HG02981 (cell line): ENCODE measurements at regions not wholly inside any gene's neighbourhood (a gene's known extent, or its start where the extent isn't known, plus 50 kb on each side); places are given as distances from the start of the nearest gene placed in this dataset.
"Not testable (repeated sequence)": the region's sequence is repeated elsewhere in the genome, so short reads cannot be mapped to it uniquely, and the experiment has no call there.

Source experiments
- ATAC-seq: cut with Tn5 transposase; IDR thresholded peaks from one replicate; pipeline ENCODE4 v1.9.1; 2021; ENCODE audit warnings: mild to moderate bottlenecking, moderate library complexity; ENCODE audit not compliant: unreplicated experiment

DNA sequence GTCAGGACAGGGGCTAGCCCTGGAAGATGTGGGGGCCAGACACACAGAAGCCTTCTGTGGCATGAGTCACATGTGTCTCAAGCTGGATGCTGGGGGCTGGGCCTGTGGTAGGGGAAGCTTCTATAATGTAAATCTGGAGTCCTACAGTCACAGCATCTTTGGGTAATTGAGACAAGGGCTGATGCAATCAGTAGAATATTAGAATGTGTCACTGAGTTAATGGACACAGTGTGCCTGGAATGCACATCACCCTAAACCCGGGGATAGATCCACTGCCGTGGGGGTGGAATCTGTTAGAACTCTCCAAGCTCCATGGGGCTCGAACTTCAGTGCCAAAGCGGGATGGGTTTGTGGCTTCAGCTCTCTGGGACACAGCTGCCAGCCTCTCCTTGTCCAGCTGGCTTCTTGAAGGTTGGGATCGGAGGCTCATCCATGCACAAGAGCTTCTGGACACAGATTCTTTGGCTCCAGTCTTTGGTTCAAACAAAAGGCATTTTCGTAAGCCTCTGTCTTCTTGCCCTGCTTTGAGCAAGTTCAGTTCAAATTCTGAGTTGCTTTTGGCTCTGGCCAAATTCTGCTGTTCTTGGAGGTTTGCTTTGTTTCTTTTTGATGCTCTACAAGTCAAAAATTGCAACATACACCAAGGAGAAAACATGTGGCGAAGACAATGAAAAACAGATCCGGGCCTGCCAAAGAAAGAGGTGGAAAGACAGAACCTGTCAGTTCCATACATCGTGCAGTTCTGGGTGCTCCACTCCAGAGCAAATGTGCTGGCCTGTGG lies 194.8 kb upstream of the ZNF32 start:
- ATAC-seq, result no peak

DNA sequence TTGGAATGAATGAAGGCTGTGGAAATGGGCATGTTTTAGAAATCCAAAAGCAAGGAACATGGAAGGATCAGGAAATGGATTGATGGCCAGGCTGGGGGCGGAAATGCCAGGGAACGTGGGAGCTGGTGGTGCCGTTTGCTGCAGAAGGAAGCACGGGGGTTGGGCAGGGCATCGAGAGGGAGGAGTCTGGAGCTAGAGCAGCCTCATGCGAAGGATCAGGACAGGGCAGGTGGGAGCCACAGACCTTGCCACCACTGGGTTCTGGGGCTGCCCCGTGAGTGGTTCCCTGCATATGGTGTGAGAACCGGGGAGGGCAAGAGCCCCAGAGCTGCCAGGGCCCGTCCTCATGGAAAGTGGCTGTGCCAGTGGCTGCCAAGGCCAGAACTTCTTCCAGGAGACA lies 193.8 kb upstream of the ZNF32 start:
- ATAC-seq, result no peak

DNA sequence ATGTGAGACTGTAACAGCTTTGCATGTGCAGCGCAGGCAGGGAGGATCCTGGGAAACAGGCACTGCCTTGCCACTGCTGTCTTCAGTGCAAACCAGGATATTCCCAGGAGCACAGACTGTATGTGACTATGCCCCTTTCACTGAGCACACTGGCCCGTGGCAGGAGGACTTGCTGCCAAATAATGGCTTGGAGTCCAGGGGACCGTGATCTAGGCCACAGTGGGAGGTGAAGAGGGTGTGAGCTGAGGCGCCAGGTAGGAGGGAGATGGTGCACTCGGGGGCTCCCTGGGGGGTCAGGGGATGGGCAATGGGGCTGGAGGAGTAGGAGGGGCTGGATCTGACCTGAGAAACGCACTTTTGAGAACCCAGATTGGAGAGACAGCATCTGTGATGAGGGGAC lies 193.4 kb upstream of the ZNF32 start:
- no peak for ATAC-seq

DNA sequence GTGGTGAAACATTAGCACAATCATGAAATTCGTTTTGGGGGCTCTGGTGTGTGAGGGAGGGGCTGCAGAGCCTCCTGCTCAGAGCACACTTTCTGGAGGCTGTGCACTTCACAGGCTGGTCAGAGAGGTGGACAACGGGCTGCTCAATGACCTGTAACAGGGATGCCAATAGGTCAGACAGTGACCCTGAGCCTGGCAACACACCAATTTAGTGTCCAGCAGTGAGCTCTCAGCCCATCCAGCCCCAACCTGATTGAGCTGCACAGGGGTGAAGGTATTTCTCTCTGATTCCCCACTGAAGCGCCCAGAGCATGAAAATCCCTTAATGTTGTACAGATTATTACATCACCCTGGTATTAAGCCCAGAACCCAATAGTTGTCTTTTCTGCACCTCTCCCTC lies 191.3 kb upstream of the ZNF32 start:
- no peak for ATAC-seq

DNA sequence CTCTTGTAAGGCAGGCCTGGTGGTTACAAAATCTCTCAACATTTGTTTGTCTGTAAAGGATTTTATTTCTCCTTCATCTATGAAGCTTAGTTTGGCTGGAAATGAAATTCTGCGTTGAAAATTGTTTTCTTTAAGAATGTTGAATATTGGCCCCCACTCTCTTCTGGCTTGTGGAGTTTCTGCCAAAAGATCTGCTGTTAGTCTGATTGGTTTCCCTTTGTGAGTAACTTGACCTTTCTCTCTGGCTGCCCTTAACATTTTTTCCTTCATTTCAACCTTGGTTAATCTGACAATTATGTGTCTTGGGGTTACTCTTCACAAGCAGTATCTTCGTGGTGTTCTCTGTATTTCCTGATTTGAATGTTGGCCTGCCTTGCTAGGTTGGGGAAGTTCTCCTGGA lies 186.1 kb upstream of the ZNF32 start:
- not testable (repeated sequence) for ATAC-seq

DNA sequence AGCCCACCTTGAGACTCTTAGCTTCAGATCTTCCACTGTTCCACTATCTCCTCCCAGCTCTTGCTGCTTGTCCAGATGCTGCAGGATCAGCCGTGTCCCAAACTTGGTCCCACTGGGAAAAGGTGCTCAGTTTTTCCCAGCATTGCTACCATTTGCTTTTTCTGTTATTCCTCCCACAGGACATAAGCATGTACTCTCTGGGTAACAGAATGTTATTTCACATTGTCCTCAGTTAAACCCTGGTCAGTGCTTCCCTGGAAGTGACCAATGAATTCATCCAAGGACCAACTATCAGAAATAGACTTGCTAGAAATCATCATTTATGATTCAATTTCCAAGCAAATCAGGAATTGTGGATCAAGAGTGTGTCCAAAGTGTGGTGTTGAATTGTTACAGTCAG lies 179.2 kb upstream of the ZNF32 start:
- ATAC-seq, result no peak

DNA sequence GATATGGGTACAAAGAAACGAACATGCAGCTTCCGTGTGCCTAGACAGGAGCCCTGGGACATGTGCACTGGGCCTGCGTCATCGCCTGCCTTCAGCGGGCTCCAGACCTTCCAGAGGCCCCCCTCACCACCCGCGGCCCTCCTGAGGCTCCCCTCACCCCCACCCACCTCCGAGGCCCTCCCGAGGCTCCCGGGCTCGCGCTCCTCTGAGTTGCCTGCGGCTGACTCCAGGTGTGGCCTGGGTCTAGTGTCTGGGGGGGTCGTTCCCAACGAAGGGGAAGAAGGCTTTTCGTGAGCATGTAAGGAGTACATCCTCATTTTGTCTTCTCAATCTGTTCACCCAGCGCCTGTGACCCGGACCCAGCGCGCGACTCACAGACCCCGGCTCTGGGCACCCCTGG lies 177.3 kb upstream of the ZNF32 start:
- no peak for ATAC-seq

DNA sequence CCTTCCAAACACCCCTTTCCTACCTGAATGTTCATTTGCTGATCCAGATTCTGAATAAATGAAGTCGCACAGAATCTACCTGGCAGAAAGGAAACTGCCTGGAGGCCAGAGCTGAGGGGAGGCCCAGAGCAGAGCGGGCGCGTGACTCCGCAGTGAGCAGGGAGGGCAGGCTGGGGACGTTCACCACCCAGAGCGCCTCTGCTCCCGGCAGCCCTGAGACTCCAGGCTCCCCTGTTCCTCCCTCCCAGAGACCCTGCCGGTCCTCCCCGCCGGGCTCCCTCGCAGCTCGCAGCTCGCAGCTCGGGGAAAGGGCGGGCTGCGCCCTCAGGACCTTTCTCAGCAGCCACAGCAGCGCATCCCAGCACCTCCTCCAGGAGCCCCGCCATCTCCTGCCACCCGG lies 176.7 kb upstream of the ZNF32 start:
- no peak for ATAC-seq

DNA sequence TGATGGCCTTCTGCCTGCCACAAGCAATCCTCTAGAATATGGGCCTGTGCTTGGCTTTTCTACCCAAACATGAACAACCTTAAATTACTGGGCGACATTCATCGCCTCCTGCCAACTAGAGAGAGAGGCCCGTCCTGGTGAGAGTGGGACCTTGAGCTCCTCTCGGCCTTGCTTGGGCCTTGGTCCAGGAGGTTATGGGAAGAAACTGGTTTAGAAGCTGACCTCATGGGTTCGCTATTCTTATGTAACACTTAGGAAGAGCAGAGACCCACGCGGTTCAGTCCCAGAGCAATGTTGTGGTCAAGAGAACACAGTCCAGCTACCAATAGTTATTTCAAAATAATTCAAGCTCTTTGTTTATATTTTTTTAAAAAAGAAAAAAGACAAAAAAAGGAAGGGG lies 176.3 kb upstream of the ZNF32 start:
- ATAC-seq, result no peak

DNA sequence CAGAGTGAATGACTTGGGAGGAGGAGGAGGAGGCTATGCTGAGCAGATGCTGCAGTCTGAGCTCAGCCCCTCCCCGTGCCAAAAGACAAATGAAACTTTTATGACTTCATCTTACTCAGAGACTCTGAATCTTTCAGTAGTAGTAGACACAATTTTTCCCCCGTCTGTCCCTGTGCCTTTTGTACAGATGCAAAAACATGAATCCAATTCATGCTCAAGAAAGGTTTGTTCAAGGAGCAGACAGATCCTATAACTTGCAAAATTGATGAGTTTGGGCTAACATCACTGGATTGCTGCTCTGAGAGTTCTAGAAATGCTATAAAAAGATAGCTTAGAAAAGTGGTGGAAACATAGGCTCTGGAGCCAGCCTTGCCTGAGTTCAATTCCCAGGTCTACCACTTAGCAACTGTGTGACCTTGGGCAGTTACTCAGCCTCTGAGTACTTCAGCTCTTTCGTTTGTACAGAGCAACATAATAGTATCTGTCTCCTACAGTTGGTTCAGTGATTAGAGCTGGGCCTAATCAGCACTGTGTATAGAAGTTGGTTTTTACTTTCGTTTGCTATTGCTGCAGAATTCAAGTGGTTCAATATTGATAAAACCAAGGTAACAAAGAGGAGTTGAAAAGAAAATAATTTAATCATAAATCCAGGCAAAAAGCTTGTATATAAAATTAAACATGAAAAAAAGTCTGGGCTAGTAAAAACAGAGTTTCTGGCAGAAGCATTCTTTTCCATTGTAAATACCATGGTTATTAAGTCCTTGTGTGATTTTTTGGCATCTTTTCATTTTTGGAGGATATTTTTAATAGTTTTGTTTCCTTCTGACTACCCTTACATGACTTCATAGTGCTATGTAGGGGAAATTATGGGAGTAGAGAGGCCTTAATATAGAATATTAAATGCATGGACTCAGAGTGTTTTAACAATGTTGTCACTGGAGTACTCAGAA lies 174.2 kb upstream of the ZNF32 start:
- ATAC-seq, result no peak

DNA sequence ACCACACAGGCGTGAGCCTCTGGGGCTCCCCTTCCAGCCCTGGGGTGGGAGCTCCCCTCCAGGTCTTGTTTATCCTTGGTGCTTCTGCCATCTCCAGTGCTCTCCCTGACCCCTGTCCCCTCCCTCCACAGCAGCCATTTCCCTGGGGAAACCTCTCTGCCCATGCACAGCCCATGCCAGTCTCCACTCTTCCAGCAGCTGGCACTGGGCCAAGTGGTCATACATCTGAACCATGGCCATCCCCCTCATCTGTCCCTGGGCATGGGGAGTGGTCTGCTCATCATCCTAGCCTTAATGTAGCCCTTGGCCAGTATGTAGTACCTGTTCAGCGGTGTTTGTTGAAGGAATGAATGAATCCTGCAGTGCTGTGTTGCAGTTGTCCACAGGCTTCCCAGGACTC lies 172.4 kb upstream of the ZNF32 start:
- no peak for ATAC-seq

DNA sequence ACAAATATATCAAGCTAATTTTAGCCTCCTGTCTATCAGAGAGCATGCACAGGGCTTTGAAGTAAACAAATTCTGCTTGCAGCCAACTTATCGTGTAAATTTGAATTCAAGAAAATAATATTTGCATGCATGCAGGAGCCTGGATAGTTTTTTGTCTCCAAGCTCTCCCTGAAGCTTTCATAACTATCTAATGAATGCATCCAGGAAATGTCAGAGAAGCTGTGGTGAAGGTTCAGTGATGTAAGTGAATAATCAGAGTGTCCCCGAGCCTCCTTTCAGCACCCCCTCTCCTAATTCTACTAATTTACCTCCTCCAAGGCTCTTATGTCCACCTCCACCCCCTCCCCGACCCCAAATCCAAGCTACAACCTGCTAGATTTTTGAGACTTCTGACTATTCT lies 172.0 kb upstream of the ZNF32 start:
- ATAC-seq, result no peak

DNA sequence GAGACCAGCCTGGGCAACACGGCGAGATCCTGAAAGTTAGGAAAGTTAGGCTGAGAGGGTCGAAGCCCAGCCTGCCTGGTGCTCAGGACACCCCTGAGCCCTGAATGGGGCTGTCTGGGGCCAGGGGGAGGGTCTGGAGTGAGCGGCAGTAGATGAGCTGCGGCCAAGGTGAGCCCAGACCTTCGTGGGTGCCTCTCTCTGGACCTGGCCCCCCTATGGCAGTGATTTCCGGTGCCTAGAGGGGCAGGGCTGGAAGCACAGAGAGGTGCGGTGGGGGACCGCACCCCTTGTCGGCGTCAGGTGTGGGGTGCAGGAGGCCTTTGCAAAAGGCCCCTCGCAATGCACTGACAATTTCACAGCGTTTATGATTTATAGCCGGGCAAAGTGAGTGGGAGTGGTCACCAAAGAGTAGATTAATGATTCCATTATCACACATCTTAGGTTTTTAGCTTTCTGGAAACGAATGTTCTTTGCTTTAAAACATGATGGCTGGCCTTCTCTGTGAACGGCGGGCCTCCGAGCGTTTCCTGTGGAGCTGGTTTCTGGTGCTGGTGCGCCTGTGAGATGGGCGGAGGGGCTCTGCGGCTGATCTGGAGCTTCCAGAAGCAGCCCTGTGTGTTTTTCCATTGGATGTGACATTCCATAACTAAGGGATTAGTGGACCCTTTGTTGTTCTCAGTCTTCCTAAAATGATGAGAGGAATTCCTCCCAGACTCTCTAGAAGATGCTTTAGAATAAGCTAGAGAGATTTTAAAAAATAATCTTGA lies 171.0 kb upstream of the ZNF32 start:
- ATAC-seq, result no peak

DNA sequence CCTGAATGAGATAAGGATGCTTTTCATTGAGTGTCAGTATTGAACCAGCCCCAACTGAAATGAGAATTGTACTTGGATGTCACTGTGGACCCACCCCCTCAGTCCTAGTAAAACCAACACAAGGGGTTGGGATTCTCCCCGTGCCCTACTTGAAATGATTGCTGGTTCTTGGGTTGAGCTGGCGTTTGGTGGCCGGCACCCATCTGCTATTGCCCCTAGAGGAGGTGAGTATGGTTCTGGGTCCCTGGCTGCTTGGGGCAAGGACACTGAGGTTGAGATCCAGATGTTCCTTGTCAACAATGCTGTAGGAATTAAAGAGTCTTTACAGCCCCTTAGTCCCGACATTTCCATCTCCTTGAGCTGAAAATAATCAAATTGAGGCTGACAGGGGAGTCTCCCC lies 170.0 kb upstream of the ZNF32 start:
- ATAC-seq, result no peak

DNA sequence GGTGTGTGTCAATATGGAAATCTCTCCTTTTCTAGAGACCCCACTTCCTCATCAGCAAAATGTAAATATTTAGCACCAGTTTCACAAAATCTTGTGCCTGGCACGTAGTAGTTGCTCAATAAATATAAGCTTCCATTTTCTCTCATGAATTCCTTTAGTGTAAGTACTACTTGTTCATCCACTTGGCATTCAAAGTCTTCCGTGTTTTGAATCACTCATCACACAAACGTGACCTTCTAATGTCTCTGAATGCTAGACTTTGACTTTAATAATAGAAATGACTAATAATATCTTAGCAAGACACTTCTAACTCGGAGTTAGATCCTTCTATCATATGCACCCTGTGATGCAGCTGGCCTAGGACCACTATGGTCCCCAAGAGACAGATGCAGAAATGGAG lies 168.7 kb upstream of the ZNF32 start:
- ATAC-seq, result no peak

DNA sequence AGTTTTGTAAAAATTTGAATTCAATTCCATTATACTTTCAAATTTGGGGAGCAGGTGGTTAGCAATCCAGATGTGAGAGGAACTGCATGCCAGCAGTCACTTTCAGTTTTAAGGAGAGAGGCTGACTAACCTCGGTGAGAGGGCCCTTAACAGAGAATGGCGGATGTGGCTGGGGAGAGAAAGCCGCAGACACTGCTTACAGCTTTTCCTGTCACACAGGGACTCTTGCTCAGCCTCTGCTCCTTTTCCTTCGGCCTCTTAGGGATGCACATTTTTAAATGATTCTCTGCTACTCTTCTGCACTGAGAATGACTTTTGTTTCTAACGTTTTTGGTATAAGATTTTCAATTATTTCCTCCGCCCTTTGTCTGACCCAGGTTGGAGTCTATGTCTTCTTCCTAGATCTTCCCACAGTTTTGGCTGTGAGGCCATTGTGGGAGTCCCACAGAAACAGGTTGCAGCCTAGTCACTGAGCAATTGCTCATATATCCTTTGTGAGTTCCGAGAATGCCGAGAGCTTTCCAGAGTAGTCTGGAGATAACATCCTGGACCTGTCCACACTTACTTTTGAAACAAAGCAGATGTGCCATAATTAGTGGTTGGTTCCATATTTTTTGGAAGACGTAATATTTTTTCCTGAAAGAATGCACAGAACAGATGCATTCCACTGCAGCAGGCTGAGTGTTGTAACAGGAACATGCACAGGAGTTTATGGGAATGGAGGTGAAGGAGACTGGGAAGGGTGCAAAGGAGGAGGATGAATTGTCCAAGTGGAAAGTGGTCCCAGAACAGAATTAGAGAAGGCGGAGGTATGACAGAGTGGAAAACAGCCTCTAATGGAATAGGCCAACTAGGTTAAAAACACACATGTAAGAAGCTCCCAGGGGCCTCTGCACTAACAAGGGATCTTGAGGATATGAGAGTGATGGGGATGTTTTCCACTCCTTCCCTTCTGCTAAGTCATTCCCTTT lies 168.0 kb upstream of the ZNF32 start:
- ATAC-seq, result peak; percentile 98

DNA sequence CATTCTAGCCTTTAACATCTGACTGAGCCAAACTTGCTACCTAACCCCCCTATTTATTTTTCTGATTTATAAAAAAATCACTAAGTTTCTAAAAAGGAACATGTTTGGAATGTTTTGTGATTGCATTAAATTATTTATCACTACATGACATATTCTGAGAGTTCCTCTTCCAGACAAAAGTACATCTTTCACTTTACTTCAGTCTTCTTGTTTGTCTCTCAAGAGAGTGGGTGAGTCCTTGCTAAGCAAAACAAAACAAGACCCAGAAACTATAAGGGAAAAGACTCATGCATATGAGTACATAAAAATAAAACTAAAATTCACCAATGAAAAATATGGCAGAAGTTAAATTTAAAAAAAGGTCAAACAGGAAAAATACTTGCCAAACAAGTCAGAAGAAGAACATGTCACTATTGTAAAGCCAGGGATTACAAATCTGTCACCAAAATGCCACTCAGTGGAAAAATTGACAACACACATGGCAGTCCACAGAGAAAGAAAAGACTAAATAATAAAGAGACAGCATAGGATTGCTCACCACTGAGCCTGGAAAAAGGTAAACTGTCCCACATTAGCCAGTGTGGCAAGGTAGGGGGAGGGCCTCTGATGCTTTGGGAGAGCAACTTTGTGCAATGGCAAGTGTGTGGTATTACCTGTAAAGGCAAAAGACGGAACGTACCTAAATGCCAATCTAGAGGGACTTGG lies 166.7 kb upstream of the ZNF32 start:
- ATAC-seq, result no peak

DNA sequence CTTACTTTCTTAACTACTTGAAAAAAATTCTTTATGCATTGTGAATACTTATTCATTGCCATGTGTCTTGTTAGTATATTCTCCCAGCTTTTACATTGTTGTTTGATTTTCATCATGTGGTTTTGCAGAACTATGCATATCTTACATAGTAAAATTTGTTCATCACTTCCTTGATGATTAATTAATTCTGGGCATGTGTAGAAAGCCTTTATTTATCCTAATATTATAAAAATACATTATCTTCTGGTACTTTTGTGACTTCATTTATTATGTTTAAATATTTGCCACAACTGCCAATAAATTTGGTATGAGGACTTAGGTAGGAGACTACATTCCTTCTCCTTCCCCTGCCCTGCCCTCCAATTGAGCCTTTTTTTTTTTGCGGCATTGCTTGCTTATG lies 166.0 kb upstream of the ZNF32 start:
- ATAC-seq, result no peak

DNA sequence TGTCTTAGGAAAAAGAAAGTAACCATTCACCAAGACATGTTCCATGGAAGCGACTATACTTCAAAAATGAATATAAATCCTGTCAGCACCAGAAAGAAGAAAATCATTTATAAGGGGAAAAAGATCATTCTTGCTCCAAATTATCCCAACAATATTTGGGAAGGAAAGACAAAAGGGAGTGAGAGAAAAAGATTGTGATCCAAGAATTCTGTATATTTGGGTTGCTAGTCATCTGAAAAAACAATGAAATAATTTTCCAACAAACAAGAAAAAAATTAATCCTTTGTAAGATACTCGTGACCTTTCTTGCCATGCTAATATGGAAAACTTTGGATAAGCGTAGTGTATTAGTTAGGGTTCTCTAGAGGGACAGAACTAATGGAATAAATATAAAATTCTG lies 163.2 kb upstream of the ZNF32 start:
- ATAC-seq, result no peak
